Tibial artery (tissue), 4 donors: ENCODE measurements at regions not wholly inside any gene's neighbourhood (a gene's known extent, or its start where the extent isn't known, plus 50 kb on each side); places are given as distances from the start of the nearest gene placed in this dataset.

Experiments used
- DNase-seq, 2 donors: peaks; one replicate each; pipeline ENCODE4 v3.0.0-alpha.2; 2019
- H3K27ac ChIP-seq, 2 donors: fragments of 200-600 bp; sonication (generic) in 1 of 2; 1 replicate in 1 of 2; 2 replicates in 1 of 2; pipeline ENCODE4 v1.5.1; 2018 to 2019; ENCODE audit warnings: mild to moderate bottlenecking in 1 of 2
- H3K27me3 ChIP-seq, 2 donors: fragments of 200-600 bp; sonication (generic) in 1 of 2; one replicate each; pipeline versions ENCODE4 v1.5.1 to v1.6.0; 2016 to 2019
- H3K36me3 ChIP-seq, 3 donors: fragments of 200-600 bp; sonication (generic) in 2 of 3; one replicate each; pipeline ENCODE4 v1.5.1; 2016 to 2019; ENCODE audit warnings: mild to moderate bottlenecking in 2 of 3
- H3K4me1 ChIP-seq, 4 donors: fragments of 200-600 bp; sonication (generic) in 2 of 4; 1 replicate in 3 of 4; 2 replicates in 1 of 4; pipeline ENCODE4 v1.5.1; 2016 to 2019
- H3K4me3 ChIP-seq, 2 donors: fragments of 200-600 bp; sonication (generic) in 1 of 2; 1 replicate in 1 of 2; 2 replicates in 1 of 2; pipeline ENCODE4 v1.5.1; 2018 to 2019; ENCODE audit warnings: mild to moderate bottlenecking in 2 of 2
- H3K9me3 ChIP-seq, 3 donors: fragments of 200-600 bp; sonication (generic) in 1 of 3; one replicate each; pipeline ENCODE4 v1.5.1; 2016 to 2019
- intact Hi-C: fragments of 100-400 bp; cut with DNase I; formaldehyde crosslinking; loops from one replicate; pipeline ENCODE4 v1.15.0; 2023; ENCODE audit warnings: low total_unique reads
- TF ChIP-seq, protein P1 (sequence below), 2 experiments: fragments of 200-600 bp in 1 of 2; fragments of 450-650 bp in 1 of 2; IDR thresholded peaks; one replicate each; pipeline ENCODE4 v1.5.1; 2017 to 2019; ENCODE audit warnings: antibody characterized with exemption in 2 of 2, mild to moderate bottlenecking in 1 of 2, moderate library complexity in 1 of 2

DNA sequence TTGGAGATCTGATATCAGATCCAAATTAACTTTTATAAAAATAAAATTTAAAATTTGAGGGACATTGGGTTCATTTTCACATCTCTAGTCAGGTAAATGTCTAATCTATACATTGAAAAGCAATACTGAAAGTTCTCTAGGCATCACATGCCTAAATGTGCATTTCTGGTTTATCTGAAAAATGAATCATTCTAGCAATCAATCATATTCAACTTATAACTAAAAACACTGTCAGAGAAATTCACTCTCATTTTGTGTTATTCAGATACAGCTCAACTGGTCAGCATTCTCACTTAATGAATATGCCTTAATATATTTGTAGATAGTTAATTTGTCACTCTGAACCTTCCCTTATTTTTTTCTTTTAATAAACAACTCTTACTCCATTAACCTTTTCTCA lies 243.2 kb downstream of the CASP12 start:
- Histone ChIP-seq H3K27ac (no peak overlapping the region), H3K27me3 (no peaks in the 10 kb centered on the region), H3K4me3 (no peak overlapping the region), H3K4me1 (no peaks in the 10 kb centered on the region), H3K36me3 (no peaks in the 10 kb centered on the region), H3K9me3 (no peaks in the 10 kb centered on the region)
- no peak for DNase-seq
- TF ChIP-seq, protein P1, sequence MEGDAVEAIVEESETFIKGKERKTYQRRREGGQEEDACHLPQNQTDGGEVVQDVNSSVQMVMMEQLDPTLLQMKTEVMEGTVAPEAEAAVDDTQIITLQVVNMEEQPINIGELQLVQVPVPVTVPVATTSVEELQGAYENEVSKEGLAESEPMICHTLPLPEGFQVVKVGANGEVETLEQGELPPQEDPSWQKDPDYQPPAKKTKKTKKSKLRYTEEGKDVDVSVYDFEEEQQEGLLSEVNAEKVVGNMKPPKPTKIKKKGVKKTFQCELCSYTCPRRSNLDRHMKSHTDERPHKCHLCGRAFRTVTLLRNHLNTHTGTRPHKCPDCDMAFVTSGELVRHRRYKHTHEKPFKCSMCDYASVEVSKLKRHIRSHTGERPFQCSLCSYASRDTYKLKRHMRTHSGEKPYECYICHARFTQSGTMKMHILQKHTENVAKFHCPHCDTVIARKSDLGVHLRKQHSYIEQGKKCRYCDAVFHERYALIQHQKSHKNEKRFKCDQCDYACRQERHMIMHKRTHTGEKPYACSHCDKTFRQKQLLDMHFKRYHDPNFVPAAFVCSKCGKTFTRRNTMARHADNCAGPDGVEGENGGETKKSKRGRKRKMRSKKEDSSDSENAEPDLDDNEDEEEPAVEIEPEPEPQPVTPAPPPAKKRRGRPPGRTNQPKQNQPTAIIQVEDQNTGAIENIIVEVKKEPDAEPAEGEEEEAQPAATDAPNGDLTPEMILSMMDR (IDR thresholded peaks at IDR 0.05), result no peak
- intact Hi-C loops, result no loop called here

DNA sequence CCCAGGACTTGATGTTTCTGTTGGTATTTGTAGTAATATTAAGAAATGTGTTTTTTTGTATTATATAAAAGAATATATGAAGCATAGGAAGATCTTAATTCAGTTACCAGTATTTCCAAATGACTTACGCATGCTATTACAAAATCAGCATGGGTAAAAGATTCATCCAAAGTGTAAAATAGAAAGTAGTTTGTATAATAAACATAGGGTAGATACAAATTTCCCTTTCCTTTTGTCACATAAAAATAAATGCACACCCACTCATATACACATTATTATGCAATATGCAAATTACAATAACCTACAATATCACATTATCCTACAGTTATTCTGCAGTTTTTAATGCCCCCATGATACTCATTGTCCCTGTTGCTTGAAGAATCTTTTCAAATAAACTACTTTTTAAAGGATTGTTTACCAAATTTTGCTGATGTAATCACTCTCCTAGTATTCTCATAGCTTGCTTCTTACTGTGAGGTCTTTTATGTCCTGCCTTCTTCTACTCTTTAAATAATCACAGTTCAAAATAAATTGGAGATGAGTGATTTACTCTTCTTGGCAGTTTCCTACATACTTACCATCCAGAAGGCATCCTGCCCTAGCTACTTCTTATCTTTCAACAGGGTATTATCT lies 244.0 kb downstream of the CASP12 start:
- no peak for DNase-seq
- intact Hi-C loops, result no loop called here
- H3K36me3 ChIP-seq, result no peaks in the 10 kb centered on the region
- no peak overlapping the region for H3K4me3 ChIP-seq
- no peak overlapping the region for H3K27ac ChIP-seq
- no peaks in the 10 kb centered on the region for H3K9me3 ChIP-seq
- H3K27me3 ChIP-seq, result no peaks in the 10 kb centered on the region
- TF ChIP-seq, protein P1 (IDR thresholded peaks at IDR 0.05), result no peak
- H3K4me1 ChIP-seq, result no peaks in the 10 kb centered on the region

DNA sequence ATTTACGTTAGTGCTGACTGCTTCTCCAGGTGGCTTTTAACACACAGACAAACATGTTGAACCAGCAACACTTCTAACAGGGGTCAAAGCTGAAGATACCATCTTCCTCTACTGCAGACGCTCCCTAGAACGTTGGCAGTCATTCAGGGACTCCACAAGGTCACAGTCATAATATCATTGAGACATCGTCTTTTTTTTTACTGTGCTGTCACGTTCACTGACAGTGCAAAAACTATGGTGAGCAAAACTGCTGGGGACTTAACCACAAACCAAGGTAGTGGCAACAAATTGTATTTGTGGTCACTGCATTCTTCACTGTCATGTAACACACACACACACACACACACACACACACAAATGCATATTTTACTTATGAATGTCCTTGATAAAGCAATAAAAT lies 244.9 kb downstream of the CASP12 start:
- Histone ChIP-seq H3K27me3 (no peaks in the 10 kb centered on the region), H3K9me3 (no peaks in the 10 kb centered on the region), H3K4me3 (no peak overlapping the region), H3K27ac (no peak overlapping the region), H3K36me3 (no peaks in the 10 kb centered on the region), H3K4me1 (no peaks in the 10 kb centered on the region)
- DNase-seq, result no peak
- TF ChIP-seq, protein P1 (IDR thresholded peaks at IDR 0.05), result no peak
- intact Hi-C loops, result no loop called here

DNA sequence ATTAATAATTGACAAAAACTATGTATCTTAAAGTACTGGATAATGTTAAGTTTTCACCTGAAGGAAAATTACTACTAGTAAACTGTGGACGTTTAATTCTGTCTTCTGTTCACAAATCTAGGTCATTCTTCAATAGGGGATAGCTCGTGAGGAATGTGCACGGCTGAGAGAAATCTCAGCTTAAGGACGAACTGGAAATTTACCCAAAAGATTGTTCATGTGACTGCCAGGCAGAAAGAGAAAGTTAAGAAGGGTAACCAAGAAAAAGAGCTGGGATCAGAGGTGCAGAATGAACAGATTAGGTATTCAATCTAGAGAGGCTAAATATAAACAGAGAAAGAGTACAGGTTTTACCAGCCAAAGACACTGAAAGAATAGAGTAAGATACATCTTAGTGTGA lies 245.3 kb downstream of the CASP12 start:
- TF ChIP-seq, protein P1 (IDR thresholded peaks at IDR 0.05), result no peak
- DNase-seq, result no peak
- Histone ChIP-seq H3K9me3 (no peaks in the 10 kb centered on the region), H3K27ac (no peak overlapping the region), H3K27me3 (no peaks in the 10 kb centered on the region), H3K36me3 (no peaks in the 10 kb centered on the region), H3K4me3 (no peak overlapping the region), H3K4me1 (no peaks in the 10 kb centered on the region)
- intact Hi-C loops, result no loop called here

DNA sequence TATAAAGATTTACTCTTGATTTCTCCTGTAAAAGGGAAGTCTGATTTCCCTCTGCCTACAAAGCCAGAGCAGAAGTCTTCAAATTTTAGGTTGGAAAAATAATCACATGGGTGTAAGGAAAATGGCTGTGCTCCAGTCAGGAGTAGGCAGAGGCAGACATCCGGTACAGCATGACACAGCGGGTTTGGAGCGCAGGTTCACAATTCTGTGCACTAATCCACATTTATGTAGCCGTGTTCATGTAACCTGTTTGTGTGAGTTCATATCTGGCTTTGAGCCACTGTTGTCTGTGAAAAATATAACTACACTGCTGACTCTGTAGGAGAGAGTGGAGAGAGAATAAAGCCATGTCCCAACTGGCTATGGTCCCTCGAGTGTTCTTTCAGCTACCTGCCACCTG lies 248.0 kb downstream of the CASP12 start:
- H3K4me3 ChIP-seq, result no peak overlapping the region
- H3K27ac ChIP-seq, result no peak overlapping the region
- H3K27me3 ChIP-seq, result no peaks in the 10 kb centered on the region
- H3K4me1 ChIP-seq, result no peaks in the 10 kb centered on the region
- TF ChIP-seq, protein P1 (IDR thresholded peaks at IDR 0.05), result no peak
- no peaks in the 10 kb centered on the region for H3K9me3 ChIP-seq
- no peak for DNase-seq
- H3K36me3 ChIP-seq, result no peaks in the 10 kb centered on the region
- intact Hi-C loops, result no loop called here

DNA sequence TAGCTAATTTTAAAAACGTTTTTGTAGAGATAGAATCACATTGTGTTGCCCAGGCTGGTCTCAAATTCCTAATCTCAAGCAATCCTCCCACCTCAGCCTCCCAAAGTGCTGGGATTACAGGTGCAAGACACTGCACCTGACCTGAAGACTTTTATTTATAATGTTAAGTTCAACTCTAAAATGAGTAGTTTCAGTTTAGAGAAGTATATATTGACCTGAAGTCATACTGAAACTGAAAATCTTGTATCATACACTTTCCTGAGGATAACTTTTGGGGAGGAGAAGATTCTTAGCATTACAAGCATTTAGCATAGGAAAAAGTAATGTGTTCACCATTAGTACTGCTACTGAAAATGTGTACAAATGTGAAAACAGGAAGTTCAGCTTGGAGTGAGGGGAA lies 249.3 kb downstream of the CASP12 start:
- TF ChIP-seq, protein P1 (IDR thresholded peaks at IDR 0.05), result no peak
- Histone ChIP-seq H3K27me3 (no peaks in the 10 kb centered on the region), H3K4me1 (no peaks in the 10 kb centered on the region), H3K4me3 (no peak overlapping the region), H3K9me3 (no peaks in the 10 kb centered on the region), H3K27ac (no peak overlapping the region), H3K36me3 (no peaks in the 10 kb centered on the region)
- DNase-seq, result no peak
- intact Hi-C loops, result no loop called here
